ENCODE measurements at regions not wholly inside any gene's neighbourhood (a gene's known extent, or its start where the extent isn't known, plus 50 kb on each side); places are given as distances from the start of the nearest gene placed in this dataset.

GRCh38 chr10:108358912-108359311 is 1194.4 kb upstream of the SORCS1 start:
- TF ChIP-seq PHF8 (conservative IDR thresholded peaks at IDR 0.05; ENCODE audit: low read depth, low read length), result no peak
- TF ChIP-seq SP1 (IDR thresholded peaks at IDR 0.05; ENCODE audit: low read depth, low read length), result no peak
- TF ChIP-seq MAX (IDR thresholded peaks at IDR 0.05), result no peak
